Activated T-cell treated with anti-CD3 and anti-CD28 coated beads for 1 hour (primary cell): ENCODE measurements at regions not wholly inside any gene's neighbourhood (a gene's known extent, or its start where the extent isn't known, plus 50 kb on each side); places are given as distances from the start of the nearest gene placed in this dataset.

Experiments used
- DNase-seq: peaks from one replicate; pipeline ENCODE4 v3.0.0-alpha.2; 2020; ENCODE audit warnings: low read depth

DNA sequence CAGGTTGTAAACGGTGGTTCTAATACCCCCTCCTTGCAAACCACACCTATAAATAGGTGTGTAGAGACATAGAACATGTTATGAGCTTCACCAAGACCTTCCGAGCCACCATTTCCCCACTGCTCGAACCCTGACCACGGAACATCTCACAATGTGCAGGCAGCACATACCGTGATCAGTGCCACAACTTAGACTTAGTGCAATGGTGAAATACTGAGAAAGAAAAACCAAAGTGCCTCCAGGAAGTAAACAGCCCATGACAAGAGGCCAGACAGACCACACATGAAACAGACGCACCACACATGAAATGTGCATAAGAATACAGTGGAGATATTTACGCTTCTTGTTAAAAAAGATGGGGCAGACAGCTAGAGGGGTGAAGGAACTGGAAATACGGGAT lies 166.9 kb upstream of the CCND2 start:
- DNase-seq, result no peak

DNA sequence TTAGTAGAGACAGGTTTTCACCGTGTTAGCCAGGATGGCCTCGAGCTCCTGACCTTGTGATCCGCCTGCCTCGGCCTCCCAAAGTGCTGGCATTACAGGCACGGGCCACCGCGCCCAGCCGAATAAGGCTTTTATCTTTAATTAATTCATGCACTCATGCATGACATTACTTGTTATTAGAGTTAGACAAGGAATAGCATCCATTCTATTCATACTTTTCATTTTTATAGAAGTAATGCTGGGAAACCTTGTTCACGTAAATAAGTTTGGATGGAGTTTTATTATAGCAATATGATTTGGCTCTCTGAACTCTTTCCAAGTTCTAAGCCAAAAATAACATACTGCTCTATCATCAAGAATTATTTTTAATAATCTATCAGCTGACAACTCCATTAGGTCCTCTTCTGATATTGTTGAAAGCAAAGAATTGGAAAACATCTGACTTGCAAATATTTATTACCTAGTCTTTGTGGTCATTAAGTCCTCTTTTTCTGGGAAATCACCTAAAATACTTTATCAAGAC lies 168.8 kb upstream of the CCND2 start:
- no peak for DNase-seq

DNA sequence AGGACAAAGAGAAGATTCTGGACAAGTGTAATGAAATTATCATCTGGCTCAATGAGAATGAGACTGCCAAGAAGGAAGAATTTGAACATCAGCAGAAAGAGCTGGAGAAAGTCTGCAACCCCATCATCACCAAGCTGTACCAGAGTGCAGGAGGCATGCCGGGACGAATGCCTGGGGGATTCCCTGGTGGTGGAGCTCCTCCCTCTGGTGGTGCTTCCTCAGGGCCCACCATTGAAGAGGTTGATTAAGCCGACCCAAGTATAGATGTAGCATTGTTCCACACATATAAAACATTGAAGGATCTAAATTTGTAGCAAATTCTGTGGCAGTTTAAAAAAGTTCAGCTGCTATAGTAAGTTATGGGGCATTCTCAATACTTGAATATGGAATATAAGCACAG lies 174.3 kb upstream of the CCND2 start:
- no peak for DNase-seq

DNA sequence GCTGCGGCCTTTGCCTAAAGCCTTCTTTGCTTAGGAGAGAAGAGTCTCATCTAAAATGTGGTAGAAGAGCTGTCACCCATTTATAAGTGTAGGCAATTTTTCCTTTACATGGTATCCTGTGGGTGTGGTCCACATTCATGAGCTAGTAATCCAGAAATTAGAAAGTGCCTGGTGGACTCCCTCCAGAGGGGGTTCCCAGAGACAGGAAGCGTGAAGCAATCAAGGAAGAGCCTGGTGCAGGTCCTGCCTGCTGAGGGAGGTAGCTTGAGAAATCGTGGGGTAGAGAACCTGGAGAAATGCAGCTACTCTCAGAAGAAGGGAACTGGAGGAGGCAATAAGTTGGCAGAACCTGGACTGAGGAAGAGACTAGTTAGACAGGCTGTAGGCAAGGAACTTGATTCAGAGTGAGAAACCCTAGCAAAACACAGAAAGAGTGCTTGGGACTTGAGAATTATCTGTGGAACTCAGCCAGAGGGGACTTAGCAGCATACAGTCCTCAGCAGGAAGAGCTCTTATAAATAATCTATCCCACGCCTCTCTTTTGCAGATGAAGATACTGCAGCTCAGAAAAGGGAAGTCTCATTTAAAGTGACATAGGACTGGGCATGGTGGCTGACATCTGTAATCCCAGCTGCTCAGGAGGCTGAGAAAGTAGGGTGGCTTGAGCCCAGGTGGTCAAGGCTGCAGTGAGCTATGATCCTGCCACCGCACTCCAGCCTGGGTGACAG lies 182.4 kb upstream of the CCND2 start:
- DNase-seq, result no peak

DNA sequence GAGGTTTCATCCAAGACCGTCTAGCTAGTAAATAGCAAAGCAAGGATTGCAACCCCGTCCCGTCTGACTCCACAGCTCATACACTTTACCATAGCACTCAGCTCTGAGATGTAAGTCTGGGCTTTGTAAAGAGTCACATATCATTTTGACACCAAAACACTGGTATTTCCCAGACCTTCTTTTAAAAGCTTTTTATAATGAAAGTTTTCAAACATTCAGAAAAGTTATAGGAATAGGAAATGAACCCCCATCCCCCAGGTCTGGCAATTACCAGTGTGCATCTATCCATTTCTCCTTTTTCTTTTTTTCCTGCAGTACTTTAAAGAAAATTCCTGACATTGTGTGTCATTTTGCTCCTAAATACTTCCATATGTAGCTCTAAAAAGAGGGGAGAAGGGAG lies 183.6 kb upstream of the CCND2 start:
- DNase-seq, result no peak

DNA sequence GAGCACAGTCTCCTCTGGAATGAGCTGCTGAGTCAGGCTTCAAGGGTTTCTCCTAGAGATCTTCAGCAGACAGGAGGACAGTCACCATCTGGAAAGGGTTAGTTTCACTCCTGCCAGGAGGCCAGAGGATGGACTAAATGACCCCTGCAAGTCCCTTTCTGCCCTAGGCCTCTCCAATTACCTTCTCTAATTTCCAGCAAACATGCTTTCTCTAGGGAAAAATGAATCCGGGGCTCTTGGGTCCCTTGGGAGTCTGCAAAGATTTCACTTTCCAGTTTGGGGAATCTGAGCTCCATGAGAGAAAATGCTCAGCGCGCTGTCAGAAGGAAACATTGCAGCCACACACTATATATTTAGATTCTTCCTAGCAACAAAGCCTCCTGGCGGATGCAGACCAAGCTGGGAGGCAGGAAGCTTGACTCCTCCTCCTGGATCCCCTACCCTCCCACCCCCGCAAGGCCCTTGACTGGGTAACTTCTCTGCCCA lies 184.4 kb upstream of the CCND2 start:
- no peak for DNase-seq

DNA sequence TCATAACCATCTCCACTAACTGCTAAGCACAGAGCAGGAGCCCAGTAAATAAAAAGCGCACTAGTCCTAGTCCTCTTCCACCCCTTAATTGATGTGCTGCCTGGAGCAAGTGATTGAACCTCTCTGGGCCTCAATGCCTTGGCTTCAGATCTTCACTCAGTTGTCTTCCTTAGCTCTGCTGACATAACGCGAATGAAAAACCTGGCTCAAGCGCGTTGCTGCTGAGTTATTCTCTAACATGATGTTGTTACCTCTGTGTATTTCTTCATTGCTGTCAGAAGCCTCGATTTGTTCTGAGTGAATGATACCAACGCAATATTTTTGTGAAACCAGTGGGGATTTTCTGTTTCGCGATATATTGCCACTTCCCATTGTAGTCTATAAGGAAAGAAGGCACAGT lies 185.1 kb upstream of the CCND2 start:
- DNase-seq, result no peak

DNA sequence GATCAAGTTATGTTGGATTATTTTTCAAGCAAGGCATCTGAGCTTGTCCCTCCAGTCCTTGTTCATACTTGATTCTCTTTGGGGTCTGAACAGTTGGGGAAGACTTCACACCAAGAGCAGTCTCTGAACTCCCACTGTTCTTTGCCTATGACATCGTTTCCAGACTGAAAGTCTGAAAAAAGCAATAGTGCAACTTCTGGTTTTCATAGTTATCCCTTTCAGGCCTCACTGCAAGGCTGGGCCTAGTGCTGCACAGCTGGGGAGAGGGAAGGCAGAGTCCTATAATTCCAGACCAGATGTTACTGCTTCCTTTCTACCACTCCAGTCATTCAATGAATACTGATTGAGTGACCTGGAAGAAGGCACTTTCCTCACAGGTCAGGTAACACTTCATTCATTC lies 187.1 kb upstream of the CCND2 start:
- DNase-seq, result no peak

DNA sequence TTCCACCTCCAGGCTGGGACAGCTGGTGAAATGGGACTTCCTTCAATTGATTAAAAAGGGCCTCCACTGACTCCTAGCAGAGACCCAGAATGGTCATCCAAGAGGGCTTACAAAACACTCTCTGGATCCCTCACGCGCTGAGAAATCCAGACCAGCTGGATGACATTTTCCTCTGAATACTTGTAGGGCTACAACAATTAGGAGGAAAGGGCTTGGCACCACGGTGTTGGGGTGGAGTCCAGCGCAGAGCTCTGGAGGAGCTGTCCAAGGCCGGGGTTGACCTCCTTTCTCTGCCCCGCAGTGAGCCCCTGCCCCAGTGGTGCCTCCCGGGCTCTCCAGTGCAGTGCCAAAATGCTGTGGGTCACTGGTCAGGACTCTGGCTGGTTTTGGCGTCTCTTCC lies 189.0 kb upstream of the CCND2 start:
- DNase-seq, result no peak

DNA sequence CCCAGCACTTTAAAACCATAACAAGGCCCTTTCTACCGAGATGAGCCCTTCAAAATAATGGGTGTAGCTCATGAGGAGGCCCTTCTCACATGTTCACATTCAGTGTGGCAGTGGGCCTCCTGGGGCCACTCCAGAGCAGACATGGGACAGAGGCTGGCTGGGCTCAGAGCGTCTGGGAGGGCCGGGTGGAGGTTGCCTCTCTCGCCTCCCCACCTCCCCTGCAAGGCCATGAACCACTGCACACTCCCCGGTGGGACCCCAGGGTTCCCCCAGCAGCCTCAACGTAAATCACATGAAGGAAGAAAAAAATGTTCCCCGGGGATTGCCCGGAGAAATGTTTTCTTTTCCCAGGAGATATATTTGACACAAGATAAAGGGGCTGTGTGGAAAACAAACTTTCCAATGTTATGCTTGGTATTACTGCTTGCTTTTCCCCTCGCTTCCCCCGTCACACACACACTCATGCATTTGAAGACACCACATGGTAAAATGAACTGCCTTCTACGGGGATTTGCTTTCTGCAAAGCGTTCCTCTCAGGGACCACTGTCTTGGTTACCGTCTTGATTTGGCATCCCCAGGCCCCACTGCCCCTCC lies 190.7 kb upstream of the CCND2 start:
- no peak for DNase-seq

DNA sequence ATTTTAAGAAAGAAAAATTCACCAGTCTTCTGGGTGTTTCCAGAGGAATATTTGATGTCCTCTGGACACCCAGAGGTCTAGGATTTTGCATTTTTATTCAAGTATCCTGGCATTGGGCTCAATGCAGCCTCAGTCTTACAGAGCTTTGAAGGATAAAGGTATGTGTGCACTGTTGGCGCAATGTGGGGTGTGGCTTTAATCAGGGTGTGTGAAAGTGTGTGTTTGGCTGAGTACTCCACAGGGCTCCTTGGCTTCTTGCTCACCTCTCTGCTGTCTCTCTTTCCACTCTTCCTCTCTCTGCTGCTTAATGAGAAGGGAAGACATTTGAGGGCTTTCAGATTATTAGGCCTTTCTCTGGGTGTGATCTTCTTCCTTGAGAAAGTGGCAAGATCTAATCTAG lies 193.3 kb upstream of the CCND2 start:
- DNase-seq, result no peak

DNA sequence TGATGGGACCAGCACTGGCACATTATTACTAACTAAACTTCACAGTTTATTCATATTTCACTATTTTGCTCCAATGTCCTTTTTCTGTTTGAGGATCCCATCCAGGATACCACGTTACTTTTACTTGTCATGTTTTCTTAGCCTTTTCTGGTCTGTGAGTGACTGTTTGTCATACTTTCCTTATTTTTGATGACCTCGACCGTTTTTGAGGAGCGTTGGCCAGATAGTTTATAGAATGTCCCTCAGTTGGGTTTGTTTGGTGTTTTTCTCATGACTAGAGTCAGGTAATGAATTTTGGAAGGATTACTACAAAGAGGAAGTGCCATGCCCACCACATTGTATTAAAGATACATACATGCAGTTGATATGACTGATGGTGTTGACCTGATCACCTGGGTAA lies 199.4 kb upstream of the CCND2 start:
- DNase-seq, result no peak

DNA sequence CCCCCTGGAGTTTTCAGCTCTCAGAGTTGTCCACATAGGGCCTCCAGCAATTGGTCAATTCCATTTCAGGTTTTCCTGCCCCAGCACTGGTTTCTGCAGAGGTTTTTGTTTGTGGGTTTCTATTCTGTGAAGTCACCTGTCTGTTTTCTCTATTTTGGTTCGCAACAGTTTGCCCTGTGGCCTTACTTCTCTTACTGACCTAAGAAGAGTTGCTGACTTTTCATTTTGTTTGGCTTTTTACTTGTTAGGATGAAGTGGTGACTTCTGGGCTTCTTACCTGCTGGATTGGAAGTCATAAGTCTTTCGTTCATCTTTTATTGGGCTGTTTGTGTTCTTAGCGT lies 196.4 kb upstream of the PARP11 start:
- DNase-seq, result no peak

DNA sequence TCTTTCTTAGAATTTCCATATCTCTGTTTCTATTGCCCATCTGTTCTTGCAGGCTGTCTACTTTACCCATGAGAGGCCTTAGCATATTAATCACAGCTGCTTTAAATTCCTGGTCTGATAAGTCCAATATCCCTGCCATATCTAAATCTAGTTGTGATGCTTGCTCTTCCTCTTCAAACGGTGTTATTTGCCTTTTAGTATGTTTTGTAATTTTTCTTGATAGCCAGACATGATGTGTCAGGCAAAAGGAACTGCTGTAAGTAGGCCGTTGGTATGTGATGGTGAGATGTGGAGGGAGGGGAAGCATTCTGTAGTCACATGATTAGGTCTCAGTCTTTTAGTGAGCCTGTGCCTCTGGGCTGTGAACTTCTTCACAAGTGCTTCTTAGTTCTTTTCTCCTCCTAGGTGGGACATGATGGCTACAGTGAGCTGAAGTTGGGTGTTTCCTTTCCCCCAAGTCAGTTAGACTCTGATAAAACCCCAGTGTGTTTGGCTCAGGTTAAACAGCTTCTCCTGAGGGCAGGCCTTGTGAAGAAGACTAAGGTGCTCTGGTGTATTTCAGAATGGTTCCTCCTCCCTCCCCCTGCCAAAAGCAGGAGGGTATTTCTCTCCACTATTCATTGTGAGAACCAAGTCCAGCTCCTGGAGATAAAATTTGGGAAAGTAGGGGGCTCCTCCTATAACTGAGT lies 195.9 kb upstream of the PARP11 start:
- no peak for DNase-seq

DNA sequence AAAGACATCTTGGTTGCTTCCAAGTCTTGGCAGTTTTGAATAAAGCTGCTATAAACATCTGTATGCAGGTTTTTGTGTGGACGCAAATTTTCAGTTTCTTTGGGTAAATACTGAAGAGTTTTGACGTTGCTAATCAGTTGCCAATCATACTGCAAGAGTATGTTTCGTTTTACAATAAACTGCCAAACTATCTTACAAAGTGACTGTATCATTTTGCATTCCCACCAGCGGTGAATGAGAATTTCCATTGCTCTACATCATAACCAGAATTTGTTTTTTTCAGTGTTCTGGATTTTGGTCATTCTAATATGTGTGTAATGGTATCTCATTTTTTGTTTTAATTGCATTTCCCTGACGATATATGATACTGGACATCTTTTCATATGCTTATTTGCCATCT lies 190.8 kb upstream of the PARP11 start:
- no peak for DNase-seq

DNA sequence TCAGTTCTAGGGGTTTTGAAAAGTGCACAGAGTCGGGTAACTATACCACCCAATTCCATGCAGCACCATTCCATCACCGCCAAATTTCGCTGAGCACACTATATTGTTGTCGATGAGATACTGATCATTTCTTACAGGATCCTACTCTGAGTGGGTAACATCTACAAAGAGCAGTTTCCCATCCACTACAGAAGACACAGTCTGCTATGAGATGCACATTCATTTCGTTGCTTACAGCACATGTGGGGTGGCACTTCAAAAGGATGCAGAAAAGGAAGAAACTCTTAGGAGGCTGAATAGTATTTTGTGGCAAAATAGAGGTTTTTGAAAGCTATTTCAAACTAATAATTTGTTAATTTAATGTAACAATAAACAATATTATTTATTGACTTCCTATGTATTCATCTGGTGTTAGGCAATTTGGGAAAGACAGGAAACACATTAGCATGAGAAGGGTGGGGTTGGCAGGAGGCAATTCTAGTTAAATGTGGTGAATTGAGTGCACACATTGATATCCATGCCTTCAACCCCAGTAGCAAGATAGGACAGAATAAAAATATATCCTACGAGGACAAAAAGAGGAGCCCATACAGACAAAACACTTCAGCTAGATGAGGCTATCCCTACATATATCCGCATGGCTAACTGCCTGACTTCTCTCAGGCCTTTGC lies 186.8 kb upstream of the PARP11 start:
- no peak for DNase-seq

DNA sequence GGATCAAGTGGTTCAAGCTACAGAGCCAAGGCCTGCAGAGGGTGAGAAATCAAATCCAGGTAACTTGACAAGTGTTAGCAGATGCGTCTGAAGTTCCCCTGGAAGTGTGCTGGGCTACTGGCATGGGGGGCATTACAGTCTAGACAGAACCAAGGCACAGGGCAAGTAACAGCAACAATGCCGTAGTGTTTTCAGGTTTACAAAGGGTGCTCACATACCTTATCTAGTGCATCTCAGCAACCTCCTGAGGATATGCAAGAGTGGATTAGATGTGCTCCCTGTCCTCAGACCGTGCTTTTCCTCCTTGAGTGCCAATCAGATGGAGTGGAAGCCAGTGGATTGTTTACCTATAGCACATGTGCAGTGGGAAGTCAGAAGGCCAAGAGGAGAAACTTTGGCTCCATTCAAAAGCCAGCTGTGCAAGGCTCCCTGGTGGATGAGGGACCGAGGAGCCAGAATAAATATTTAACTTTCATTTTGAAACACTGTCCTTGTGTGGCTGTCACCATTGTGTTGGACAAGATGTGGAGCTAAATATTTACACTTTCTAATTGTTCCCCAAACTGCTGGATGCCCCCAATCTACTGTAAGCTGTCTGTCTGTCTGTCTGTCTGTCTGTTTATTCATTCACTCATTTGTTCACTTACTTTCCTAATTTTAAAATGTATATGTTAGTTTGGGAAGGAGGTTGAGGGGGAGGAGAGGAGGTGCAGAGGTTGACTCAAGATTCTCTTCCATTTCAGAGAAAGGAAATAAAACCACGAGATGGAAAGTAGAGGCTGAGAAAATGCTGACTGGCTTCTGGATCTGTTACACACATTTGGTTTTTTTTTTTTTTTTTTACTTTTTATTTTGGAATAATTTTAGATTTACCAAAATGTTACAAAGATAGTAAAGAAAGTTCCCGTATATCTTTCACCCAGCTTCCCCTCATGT lies 184.0 kb upstream of the PARP11 start:
- no peak for DNase-seq

DNA sequence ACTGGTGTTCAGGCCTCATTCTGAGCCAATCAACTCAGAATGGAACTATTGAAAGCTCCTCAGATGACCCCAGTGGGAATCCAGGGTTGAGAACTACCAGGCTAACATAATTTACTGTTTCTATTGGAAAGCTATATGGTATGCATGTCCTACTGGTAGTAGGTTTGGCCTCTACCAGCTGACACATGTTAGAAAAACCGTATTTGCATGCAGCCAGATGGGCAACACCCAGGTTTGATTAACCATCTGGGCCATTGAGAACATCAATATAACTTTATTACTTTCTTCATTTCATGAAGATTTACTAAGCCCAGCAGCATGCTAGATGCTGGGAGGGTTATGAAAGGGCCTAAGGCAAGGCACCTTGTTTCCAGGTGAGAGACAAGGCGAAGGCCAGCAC lies 181.4 kb upstream of the PARP11 start:
- DNase-seq, result no peak

DNA sequence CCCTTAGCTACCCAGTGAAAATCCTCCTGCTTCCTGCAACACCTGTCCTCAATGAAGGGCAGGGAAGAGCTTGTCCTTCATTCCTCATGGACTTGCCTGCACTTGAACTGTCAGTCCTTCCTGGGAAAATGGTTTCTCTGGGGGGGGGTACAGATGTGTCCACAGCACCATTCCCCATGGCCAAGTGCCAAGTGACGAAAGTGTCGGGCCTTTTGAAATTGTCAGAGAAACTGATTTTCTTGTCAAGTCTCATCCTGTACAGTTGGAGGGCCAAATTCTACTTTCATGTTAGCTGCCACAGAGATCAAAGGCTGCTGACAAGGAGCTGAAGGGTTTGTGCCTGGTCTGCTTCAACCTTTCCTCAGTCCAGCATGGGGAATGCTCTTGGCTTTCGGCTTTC lies 179.5 kb upstream of the PARP11 start:
- no peak for DNase-seq

DNA sequence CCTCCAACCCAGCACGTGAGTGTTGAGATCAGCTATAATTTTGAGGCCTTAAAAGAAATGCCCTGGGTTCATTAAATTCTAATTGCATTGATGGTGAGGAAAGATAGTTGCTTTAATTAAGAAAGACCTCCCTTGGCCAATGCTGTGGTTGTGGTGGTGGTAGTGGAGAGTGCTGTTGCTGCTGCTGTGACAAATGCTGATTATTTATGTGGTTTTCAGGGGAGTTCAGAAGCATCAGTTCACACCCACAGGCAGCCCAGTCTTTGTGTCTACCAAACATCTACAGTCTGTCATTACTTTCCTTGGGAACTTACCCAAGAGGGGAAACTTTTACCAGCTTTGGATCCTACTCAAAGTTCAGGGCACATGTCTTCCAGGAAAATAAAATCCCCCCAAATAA lies 178.4 kb upstream of the PARP11 start:
- DNase-seq, result no peak

DNA sequence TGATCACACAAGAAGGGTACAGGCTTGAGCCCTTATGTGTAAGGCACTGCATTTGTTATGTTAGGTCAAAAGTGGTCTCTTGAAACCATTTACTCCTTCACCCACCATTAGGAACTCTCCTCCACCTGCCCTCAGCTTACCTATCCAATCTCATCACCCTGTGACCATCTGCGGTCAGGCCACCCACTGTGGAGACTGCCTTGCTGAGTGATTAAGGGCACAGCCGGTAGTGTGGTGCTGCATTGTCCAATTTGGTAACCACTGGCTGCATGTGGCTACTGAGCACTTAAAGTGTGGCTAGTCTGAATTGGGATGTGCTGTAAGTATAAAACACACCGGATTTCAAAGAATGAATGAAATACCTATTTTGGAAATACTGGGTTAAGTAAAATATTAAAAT lies 177.1 kb upstream of the PARP11 start:
- no peak for DNase-seq
